GM12872 (cell line): ENCODE measurements at regions not wholly inside any gene's neighbourhood (a gene's known extent, or its start where the extent isn't known, plus 50 kb on each side); places are given as distances from the start of the nearest gene placed in this dataset.

ENCODE experiments used
- TF ChIP-seq, protein P1 (sequence below): IDR thresholded peaks from 3 replicates; pipeline ENCODE4 v1.5.1; 2011; ENCODE audit warnings: low read depth, mild to moderate bottlenecking, low read length, moderate library complexity; ENCODE audit not compliant: insufficient read depth

DNA sequence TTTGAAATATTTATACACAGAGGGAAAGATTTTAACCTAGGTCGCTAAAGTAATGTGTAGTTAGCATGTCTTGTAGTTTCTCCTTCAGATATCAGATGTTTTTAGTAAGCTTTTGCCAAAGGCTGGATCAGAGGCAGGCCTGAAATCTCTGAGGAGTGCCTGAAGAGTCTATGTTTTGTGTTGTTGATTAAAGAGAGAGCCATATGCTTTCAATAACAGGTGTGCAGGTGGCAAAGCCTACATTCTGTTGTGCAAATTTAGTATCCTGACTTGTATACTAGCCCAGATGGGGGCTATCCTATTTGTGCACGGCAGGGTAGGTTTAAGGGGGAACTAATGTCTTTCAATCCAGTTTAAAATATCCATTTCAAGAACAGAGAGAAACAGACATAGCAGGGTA, 167.1 kb upstream of the ATXN1 start:
- TF ChIP-seq, protein P1, sequence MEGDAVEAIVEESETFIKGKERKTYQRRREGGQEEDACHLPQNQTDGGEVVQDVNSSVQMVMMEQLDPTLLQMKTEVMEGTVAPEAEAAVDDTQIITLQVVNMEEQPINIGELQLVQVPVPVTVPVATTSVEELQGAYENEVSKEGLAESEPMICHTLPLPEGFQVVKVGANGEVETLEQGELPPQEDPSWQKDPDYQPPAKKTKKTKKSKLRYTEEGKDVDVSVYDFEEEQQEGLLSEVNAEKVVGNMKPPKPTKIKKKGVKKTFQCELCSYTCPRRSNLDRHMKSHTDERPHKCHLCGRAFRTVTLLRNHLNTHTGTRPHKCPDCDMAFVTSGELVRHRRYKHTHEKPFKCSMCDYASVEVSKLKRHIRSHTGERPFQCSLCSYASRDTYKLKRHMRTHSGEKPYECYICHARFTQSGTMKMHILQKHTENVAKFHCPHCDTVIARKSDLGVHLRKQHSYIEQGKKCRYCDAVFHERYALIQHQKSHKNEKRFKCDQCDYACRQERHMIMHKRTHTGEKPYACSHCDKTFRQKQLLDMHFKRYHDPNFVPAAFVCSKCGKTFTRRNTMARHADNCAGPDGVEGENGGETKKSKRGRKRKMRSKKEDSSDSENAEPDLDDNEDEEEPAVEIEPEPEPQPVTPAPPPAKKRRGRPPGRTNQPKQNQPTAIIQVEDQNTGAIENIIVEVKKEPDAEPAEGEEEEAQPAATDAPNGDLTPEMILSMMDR, result no peak

DNA sequence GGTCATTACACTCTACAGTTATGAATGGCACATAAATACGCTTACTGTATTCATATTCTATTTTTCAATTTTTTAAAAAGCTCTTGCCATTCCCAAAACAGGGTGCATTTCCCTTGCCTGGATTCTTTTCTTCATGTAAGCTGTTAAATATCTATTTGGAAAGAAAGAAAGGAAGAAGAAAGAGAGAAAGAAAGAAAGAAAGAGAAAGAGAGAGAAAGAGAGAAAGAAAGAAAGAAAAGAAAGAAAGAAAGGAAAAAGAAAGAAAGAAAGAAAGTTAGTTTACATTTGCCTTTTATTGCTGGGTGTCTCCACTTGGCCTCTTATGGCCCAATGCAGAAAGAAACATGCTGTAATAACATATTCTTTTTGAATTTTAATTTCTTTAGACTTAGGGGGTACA, 165.9 kb upstream of the ATXN1 start:
- TF ChIP-seq, protein P1, result no peak

DNA sequence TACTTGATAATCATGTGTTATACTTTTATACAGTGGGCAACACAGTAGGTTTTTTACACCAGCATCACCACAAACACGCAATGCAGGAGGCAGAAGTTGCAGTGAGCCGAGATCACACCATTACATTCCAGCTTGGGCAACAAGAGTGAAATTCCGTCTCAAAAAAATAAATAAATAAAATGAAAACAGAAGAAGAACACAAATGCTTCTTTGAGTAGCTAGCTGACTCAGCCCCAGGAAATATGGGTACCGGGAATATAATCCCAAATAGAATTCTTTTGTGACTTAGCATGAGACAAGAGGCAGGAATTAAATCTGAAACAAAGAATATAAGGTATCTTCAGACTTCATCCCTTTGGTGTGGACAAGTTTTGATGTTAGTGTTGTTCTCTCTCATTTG, 164.2 kb upstream of the ATXN1 start:
- TF ChIP-seq, protein P1, result no peak

DNA sequence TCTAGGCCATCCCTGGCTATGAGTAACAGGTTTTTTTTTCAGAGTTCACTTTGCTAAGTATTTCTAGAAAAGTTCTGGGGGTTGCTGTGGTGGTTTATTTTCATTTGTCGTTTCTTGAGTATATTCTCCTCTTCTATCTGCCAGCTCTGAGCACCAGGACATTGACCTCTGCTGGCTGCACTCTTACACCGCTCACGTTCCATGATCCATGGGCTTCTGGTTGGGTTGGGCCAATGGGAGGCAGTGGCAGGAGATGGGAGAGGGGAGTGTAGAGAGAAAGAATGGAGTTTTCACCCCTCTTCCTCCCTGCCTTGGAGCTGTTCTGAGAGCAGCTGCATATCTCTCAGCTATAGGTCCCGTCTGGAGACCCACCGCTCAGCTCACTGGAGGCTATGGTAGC, 161.0 kb upstream of the ATXN1 start:
- TF ChIP-seq, protein P1, result no peak

DNA sequence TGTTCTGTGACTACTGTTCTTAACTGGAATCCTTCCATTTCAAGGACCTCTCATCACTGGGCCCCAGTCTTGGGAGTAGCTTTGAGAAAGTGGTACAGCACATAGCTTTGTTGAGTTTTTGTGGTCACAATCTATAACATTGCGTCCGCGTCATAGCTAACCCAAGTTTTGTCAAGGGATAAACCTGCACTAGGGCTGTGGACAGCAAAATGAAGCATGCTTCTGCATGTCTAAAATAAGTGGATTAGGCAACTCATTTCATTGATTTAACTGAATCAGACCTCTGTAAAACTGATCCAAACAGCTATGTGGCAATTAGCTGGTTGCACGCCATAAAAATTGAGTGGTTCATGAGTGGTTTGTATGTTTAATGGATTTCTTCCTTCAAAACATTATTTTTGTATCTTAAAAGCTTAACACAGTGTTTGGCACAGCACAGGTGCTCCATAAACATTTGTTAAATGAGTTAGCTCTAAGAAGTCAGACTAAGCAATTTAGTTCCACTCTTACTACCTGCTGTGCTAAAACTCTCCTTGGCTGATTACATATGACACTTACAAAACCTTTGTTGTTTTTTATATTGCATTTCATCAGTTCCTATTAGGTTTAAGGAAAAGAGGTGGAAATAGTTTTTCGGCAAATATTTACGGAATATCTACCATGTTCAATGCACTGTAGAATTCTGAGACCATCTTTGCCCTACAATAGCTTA, 160.3 kb upstream of the ATXN1 start:
- TF ChIP-seq, protein P1, result no peak

DNA sequence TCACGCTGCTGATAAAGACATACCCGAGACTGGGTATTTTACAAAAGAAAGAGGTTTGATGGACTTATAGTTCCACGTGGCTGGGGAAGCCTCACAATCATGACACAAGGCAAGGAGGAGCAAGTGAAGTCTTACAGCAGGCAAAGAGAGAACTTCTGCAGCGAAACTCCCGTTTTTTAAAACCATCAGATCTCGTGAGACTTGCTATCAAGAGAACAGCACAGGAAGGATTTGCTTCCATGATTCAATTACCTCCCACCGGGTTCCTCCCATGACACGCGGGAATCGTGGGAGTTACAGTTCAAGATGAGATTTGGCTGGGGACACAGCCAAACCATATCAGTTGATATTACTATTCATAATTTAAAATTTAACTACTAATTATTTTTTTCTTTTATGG, 157.3 kb upstream of the ATXN1 start:
- TF ChIP-seq, protein P1, result no peak

DNA sequence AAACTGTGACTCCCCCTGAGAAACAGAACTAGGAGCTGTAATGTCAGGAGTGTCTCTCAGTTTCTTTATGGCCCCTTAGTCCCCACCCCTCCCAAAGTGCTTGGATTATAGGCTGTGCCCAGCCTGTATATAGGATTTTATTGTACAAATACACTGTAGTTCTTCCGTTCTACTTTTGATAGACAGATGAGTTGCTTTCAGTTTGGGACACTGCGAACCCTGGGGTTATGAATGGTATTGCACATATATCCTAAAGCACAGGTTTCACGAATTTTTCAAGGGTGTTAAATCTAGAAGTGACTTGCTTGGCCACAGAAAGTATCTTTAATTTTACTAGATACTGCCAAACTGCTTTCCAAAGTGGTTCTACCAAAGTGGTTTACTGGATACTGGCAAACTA, 152.9 kb upstream of the ATXN1 start:
- TF ChIP-seq, protein P1, result no peak
